Fibroblast of lung (primary cell): ENCODE measurements at regions not wholly inside any gene's neighbourhood (a gene's known extent, or its start where the extent isn't known, plus 50 kb on each side); places are given as distances from the start of the nearest gene placed in this dataset.

ENCODE experiments used
- CTCF ChIP-seq, 2 donors: IDR thresholded peaks in 1 of 2; conservative IDR thresholded peaks in 1 of 2; 1 replicate in 1 of 2; 2 replicates in 1 of 2; pipeline ENCODE4 v1.5.1; 2011 to 2012; ENCODE audit warnings: low read length in 2 of 2, control low read depth in 1 of 2, inconsistent platforms in 1 of 2, low read depth in 1 of 2, mild to moderate bottlenecking in 1 of 2
- EZH2 ChIP-seq: IDR thresholded peaks from 2 replicates; pipeline ENCODE4 v1.5.1; 2012; ENCODE audit warnings: low read length, control low read depth, mild to moderate bottlenecking; ENCODE audit errors: missing control alignments

GRCh38 chr2:49465157-49465831, 311.0 kb upstream of the FSHR start:
- TF ChIP-seq CTCF (conservative IDR thresholded peaks at IDR 0.05 in 1 of 2, IDR thresholded peaks at IDR 0.05 in 1 of 2; ENCODE audit: low read depth in 1 of 2, low read length in 2 of 2) (no peak), EZH2 (no peak)
